SH-SY5Y (cell line): ENCODE measurements at regions not wholly inside any gene's neighbourhood (a gene's known extent, or its start where the extent isn't known, plus 50 kb on each side); places are given as distances from the start of the nearest gene placed in this dataset.

ENCODE experiments used
- GATA2 ChIP-seq: IDR thresholded peaks from 2 replicates; pipeline ENCODE4 v1.6.1; 2011; ENCODE audit warnings: mild to moderate bottlenecking, low read depth, low read length
- GATA3 ChIP-seq: IDR thresholded peaks from 2 replicates; pipeline ENCODE4 v1.6.1; 2011; ENCODE audit warnings: low read depth, mild to moderate bottlenecking, low read length, moderate library complexity

DNA sequence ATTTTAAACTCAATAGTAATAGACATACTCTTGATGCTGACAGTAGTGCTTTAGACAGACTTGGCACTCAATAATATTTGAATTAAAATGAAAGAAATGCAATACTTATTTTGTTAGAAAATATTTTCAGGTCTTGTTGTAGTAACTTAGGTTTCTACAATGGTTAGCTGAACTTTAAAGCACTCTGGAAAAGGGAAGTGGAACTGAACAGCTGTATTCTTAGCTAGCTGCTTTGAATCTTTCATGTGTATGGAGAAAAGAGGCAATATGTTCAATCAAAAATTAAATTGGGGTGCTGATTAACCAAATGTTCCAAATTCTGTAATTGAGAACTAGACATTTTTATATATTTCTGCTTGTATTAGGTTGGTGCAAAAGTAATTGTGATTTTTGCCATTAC lies 517.9 kb upstream of the RAG2 start:
- TF ChIP-seq GATA2 (no peak), GATA3 (no peak)
